Dedifferentiated amniotic fluid mesenchymal stem cell (primary cell): ENCODE measurements at regions not wholly inside any gene's neighbourhood (a gene's known extent, or its start where the extent isn't known, plus 50 kb on each side); places are given as distances from the start of the nearest gene placed in this dataset.

Experiments
- DNase-seq: peaks from one replicate; pipeline ENCODE4 v3.0.0-alpha.2; 2016; ENCODE audit errors: extremely low spot score

DNA sequence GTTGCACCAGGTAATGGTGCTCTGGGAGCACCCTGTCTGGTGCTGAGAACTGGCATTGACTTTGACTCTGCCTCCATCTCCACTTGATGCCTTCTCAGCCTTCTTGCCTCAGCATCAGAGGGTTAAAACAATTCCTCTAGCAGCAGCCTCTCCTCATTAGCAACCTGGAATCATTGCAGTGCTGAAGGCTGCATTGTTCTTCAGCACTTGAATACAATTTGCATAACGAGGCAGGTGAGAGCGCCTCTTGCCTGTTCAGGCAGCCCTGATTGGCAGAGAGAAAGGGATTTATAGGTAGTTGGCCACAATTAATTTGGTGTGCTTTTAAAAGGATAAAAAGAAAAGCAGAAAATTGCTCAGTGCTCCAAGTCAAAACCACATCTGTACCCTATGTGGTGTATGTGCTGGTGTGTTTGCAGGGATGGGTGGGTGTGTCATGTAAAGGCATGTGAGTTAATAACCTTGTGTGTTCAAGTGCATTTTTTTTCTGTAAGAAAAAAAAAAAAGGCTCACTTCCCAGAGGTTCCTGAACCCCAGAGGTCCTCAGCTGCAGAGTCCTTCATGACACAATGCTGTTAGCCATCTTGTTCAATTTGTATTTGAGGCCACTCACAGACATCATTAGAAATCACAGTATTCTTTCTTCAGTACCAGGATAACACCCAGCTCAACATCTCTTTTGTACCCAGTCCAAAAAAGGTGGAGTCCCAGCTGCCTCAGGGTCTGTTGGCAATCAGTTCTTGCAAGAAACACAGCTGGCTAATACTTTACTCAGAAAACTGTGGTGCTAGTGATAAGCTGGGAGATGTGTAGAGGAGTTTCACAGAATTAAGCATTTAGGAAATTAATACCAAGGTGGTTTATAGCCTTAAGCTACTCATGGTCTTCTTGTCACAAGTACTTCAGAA lies 385.6 kb downstream of the GRIN2B start:
- no peak for DNase-seq

DNA sequence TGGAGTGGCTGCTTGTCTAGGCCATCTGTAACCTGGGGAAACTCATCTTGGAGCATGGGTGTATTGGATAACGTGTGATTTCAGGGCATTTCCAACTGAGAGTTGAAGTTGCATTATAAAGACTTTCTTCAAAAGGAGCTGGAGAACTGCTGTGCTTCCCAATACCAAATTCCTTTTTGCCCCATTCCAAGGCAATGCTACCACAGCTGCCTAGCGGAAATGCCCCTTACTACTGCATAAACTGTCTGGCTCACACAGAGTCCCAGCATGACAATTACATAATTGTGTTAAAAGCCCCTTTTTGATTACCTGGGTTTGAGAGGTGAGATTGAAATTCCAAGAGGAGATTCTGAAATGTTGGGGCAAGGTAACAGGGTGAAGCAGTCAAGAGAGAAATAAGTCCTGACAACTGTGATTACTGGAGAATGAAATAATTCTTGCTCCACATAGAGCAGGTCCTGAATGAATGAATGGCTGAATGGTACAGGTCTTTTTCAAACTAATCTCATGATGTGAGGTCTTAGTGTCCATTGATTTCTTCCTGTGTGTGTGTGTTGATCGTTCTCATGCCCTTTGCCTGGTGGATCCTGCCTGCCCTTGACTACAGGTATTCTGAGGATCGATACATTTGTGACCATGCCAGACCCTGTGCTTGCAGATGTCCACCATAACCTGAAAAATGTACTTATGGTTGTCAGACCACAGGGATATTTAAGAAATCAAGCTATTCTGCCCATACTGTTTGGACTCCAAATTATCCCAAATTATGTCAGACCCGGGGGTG lies 386.5 kb downstream of the GRIN2B start:
- no peak for DNase-seq

DNA sequence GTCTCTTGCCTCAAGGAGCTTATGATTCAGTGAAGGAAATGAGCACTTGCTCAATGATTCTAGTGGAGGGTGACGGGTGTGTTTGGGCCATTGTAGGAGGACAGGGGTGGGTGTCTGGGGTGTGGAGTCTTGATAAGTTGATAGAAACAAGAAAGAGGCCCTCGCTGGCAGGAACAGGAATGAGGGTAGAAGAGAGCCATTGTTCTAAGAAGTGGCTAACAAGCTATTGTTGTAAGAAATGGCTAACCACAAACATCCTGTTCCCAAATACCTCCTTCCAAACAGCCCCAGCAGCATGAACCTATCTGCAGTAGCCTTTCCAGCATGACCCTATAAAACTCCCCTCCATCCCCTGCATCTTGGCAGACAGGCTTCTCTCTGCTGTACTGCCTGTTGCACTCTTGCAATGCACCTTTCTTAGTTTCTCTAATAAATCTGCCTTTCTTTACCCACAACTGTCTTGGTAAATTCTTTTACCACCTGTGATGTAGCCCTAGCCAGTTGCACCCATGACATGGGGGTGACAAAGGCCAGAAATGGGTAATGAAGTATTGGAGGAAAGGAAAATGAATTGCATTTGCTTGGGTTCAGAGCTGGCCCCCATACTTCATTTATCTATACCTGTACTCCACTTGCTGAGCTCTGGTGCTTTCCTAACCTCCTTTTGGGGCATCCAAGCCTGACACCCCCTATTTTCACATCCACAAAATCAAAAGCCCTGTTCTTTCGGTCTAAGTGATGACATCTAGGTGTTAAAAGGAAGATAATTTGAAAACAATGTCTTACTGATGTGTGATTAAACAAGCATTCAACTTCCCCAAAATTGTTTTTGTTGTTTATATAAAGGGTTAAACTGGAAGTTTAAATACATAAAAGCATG lies 389.1 kb downstream of the GRIN2B start:
- DNase-seq = no peak

DNA sequence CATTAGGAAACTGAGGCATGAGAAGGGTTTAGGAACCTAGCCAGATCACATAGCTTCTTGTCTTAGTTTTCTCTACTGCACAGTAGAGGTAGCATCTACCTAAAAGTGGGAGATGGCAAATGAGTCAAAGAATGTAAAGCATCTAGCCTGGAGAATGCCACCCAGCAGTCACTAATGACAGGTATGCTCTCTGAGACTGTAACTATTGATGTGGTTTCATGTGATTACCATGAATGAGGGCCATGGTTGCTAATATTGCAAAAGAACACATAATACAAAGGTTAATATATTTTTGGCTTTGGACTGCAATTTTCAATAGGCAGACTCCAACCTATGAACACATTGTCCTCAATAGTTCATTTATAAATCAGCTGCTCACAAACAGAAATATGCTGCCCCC lies 389.9 kb downstream of the GRIN2B start:
- no peak for DNase-seq

DNA sequence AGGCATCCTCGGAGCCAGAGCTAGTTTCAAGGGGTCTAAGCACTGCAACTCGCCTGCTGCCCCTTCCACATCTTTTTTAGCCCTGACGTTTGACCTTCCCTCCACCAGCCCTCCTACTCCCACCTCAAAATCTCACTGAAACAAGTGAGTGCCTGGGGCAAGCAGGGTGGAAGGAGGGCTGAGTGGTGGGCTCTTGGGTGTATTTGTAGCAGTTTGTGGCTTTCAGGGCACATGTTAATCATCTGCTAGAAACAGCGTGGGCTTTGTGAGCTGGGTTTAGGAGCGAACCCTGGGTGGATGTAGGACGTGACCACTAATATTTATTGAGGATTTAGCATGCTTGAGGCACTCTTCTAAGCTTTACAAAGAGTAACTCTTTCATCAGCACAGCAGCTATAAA lies 390.3 kb downstream of the GRIN2B start:
- no peak for DNase-seq

DNA sequence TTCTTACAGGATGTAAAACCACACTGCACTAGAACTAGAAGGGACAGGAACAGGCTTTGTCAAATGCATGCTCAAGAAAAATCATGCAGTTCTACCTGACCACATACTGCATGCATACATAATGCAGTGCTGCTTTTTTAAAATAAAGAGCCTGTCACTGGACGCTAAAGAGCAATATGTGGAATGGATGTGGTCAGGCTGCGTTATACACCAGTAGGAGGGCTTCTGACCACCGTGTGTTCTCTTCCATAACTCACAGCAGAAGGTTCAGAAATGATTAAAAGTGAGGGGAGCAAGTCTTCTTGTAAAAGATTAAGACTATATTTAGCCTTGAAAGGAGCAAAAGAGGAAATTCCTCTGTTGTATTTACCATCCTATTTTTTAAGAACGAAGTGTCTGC lies 392.0 kb downstream of the EMP1 start:
- DNase-seq = no peak

DNA sequence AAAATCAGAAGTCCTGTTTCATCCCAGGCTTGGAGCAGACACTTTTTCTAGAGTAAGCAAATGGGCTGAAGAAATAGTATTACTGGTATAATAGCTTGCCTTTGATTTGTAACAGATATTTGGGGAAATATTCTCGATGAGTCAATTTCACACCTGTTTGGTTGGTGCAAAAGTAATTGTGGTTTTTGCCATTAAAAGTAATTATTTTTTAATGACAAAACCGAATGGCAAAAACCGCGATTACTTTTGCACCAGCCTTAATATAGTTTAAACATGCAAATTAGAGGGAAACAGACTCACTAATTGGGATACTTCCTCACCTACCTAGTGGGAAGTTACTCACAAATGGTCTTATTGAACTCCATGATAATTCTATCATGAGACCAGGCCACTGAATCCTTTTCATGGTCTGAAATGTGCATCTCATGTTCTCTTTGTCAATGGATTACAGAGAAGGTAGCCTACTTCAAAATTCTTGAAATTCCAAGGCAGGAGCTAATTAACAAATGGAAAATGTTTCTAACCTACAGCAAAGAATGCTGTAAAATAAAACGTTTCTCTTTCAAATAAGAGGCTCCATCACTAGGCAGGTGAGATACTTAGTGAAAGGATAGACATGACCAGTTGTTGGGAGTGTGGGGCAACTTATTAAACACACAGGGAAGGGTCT lies 391.3 kb downstream of the EMP1 start:
- no peak for DNase-seq

DNA sequence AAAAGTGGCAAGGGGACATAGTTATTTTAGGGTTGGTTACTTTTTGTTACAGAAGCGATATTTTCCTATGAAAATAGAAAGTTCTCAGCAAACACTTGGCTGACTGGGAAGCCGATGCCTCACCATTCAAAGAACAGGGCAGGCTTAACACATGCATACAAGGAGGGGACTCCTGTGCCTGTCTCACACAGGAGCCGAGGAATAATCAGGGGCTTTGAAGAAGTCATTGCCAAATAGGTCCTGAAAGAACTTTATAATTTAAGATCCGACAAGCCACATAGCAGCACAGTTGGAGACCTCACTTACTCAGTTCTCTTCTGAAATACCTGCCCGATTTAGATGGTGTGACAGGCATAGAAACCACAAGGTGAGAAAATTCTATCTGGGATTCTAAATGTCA lies 389.8 kb downstream of the EMP1 start:
- DNase-seq = no peak

DNA sequence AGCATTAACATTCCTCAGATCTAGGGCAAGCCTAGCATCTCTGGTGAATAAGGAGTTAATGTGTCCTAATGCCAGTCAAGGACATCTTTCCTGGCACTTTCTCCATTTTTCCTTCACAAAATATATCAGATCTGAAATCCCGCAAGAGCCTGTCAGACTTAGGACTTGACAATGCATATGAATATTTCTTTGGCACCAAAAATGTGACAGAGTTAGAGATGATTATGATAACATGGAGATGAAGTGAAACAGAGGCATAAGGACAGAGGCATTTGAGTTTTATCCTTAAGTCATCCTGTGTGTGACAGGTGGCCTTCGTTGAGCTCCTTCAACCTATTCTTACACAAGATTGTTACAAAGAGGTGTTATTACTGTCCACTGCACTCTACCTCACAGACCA lies 388.0 kb downstream of the EMP1 start:
- no peak for DNase-seq

DNA sequence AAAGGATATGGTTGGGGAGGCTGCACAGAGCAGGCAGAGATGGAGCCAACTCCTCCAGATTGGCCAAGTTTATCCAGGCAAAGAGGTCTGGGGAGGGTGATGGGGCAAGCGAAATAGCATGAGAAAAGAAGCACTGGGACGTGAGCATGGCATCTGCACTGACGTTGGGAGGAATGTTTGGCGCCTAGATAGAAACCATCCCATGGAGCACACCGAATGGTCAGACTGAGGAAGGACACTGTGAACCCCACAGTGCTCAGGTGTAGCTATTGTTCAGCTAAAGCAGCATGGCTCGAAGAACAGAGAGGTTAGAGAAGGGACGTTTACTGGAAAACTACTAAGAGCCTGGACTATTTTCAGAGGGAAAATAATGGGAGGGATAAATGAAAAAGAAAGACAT lies 387.1 kb downstream of the EMP1 start:
- DNase-seq = no peak

DNA sequence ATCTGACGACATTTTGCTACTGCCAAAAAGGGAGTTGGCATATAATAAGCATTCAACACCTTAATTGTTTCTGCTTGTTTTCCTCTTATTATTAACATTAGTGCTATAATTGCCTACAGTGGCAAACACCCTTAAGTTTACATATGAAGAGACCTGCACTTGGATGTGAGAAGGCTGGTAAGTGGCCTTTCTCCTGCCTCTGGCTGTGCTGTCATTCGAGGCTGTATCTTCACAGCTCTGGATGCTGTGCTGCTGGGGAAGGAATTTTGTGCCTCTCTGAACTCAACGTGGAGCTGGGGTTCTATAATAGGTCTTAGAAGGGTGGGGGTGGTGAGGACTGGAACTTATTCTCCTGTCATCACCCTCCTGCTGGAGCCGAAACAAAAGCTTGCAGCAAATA lies 385.9 kb downstream of the EMP1 start:
- no peak for DNase-seq

DNA sequence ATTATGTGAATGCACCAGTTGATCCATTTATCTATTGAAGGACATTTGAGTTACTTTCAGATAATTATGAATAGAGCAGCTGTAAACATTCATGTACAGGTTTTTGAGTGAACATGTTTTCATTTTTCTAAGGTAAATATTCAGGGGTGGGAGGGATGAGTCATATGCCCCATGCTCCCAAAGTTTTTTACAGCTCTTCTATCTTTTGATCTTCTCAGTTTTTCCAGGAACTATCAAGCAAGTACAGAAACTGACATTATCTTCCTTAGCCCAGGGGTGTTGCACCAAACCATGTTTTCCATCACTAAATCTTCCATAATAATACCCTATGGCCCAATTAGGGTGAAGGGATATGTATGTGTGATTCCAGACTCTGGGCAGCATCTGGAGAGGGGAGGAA lies 384.5 kb downstream of the EMP1 start:
- no peak for DNase-seq

DNA sequence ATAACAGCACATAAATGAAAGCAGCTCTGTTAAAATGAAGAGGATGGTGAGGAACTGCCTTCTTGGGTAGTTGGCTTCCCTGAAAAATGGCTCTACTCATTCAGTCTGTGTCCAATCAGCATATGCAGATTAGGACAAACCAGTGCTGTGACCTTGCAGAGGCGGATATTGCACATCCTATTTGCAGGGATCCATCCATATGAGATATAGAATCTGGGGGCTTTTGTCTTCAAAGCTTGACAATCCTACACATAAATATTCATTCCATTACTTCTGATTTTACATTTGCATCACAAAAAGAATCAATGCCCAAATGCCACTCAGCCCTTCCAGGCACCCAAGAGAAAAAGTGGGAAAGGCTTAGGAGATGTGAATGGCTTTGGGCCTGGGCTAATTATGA lies 383.7 kb downstream of the EMP1 start:
- no peak for DNase-seq

DNA sequence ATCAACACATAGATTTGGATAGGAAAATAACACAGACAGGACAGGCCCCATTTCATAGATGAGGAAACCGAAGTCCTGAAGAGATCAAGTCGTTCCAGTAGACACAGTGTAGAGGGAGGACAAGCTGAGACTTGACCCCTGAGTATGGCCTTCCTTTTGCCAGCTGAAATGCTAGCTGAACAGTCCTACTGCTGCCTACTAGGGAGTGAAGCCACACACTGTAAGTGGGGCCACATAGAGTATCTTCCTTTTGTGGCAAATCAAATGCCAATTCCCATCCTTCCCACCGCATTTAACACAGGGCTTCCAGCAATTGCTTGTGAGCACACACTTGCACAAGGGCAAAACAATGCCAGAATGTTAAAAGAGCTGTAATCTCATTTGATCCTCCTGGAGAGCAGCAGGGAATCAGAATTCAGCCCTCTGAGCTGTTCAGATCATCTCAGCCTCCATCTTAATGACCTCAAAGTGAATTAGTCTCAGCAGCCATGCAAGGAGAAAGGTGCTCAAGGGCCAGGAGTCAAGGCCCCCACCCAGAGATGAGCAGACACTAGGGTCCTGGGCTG lies 380.5 kb downstream of the EMP1 start:
- DNase-seq = no peak

DNA sequence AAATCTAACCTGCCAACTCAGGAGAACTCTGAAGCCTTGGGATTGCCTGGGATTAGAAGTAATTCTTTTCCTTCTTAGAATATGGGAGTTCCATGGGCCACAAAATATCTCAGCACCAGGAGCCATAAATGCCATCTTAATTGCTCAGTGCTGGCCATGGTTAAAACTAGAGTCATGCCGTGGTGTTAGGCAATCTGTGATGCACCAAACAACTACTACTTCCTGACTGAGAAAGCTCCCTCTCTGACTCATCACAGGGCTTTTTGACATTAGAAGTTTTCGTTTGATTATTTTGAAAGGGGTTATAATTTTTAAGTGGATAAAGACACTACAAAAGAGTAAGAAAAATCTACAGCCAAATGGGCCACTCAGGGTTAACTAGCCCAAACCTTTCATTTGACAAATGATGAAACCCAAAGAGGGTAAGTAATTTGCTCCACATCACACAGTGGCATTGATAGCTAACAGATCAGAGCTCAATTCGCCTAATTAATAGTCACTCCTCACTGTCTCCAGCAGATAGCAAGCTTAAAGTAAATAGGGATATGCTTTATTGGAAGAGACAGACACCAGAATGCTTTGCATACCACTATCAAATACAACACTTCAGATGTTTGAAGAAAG lies 377.3 kb downstream of the EMP1 start:
- DNase-seq = no peak

DNA sequence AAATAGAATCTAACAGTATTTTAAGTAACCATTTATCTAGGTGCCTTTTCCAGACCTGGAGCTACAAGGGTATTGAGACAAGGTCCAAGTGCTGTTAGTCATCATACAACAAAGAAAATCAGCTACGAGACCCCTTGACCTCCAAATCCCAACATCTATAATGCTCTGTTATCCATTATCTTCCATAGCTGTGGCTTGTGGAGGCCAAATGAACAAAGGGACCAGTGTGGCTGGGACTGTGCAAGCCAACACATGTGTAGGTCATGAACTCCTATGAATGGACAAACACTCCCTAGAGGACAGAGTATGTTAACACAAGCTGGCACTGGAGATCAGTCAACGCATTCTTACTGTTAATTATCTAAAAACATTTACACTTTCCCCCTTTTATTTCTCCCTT lies 374.5 kb downstream of the EMP1 start:
- DNase-seq = no peak

DNA sequence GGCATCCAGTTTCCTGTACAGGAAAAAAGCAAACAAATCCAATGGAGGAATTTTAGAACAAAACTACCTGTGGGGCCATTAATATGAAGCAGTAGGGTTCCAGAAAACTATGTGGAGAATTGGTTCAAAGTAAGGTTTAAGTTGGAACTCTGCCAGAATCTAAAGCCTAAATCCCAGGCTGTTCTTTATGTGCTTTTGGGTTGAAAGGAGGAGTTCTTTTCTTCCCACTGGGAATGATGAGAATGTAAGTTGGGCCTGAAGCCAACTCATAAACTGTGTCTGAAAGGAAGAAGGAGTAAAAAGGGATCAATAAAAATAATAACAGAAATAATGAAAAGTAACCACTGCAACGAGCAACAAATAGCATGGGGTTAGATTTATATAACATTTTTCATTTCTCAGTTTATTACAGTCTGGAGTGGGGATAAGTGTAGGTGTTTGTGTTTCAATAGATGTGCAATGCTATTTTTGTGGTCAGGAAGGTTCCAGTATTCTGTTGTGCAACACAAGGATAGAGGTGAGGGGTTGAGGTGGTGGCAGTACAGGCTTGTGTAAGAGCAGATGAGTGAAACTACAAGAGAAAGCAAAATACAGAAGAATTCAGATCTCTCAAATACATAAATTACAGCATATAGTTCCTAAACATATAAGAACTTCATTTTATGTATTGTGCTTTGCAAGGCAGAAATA lies 373.6 kb downstream of the EMP1 start:
- no peak for DNase-seq

DNA sequence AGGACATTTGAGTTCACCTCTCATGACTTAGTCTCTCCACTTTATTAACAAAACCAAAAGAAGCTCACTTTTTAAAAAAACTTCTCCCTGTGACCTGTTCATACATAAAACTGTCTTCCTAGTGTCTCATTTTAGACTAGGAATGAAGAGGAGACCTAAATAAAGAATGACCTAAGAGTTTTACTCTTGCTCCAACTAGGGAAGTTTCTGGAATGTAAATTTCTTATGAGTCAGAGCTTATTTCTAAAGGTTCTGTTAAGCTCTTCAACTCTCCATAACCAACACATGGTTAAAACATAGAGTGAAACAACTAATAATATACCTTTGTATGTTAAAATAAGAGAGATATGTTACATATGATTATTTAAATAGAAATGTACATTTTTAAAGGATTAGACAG lies 369.8 kb downstream of the EMP1 start:
- DNase-seq = no peak

DNA sequence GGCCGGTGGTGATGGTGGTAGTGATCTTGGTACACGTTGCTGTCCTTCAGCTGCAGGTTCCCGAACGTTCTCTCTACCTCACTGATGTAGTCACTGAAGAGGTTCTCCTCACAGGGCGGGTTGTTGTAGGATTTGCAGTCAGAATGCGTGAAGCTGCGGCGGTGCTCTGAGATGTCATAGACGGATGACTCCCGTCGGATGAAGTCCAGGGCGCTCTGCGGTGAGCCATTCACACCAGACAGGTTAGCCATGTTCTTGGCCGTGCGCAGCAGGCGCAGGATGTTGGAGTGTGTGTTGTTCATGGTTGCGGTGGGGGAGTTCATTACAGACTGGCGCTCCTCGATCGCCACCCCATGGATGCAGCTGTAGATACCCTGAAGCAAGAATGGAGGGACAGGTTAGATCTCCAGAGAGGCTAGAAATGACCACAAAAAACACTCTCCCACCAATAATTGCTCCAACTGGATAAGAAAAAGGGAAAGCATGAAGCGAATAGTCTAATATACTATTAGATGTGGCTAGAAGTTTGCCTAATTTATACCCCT lies 367.8 kb downstream of the EMP1 start:
- no peak for DNase-seq

DNA sequence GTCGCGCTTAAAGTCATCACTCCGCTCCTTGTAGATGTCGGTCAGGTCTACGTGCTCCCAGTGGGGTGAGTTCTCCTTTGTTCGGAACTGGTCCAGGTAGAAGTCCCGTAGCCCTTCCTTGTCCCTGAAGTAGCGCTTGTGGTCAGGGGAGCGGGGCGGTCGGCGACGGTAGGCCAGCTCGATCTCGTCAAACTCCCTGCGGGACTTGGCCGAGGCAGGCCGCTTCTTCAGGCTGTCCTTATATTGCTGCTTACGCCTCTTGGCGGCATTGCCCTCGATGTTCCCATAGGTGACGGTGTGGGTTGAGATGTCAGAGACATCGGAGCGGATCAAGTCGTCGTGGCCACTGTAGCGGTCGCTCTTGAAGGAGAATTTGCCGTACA lies 367.2 kb downstream of the EMP1 start:
- no peak for DNase-seq
